ENCODE measurements at regions not wholly inside any gene's neighbourhood (a gene's known extent, or its start where the extent isn't known, plus 50 kb on each side); places are given as distances from the start of the nearest gene placed in this dataset.
"Not testable (repeated sequence)": the region's sequence is repeated elsewhere in the genome, so short reads cannot be mapped to it uniquely, and the experiment has no call there.

GRCh38 chr15:70602834-70603560 lies 160.4 kb downstream of the UACA start:
- no peak for DNase-seq (ENCODE audit: low read depth in 1 of 2, low spot score in 1 of 2)

- no peak for DNase-seq (ENCODE audit: low read depth in 1 of 2, low spot score in 1 of 2)
Measured at GRCh38 chr15:70602281-70602680, 161.1 kb downstream of the UACA start.

GRCh38 chr15:70597945-70598344 lies 165.4 kb downstream of the UACA start:
- DNase-seq (ENCODE audit: low read depth in 1 of 2, low spot score in 1 of 2), result no peak

GRCh38 chr15:70597056-70597603 lies 166.2 kb downstream of the UACA start:
- DNase-seq (ENCODE audit: low read depth in 1 of 2, low spot score in 1 of 2), result no peak

GRCh38 chr15:70596354-70597055 lies 166.9 kb downstream of the UACA start:
- DNase-seq (ENCODE audit: low read depth in 1 of 2, low spot score in 1 of 2), result no peak

- DNase-seq (ENCODE audit: low read depth in 1 of 2, low spot score in 1 of 2), result no peak
Measured at GRCh38 chr15:70593795-70594194, 169.6 kb downstream of the UACA start.

GRCh38 chr15:70589728-70590127 lies 173.6 kb downstream of the UACA start:
- DNase-seq (ENCODE audit: low read depth in 1 of 2, low spot score in 1 of 2), result no peak

- no peak for DNase-seq (ENCODE audit: low read depth in 1 of 2, low spot score in 1 of 2)
Measured at GRCh38 chr15:70589221-70589620, 174.1 kb downstream of the UACA start.

- DNase-seq (ENCODE audit: low read depth in 1 of 2, low spot score in 1 of 2), result no peak
Measured at GRCh38 chr15:70588613-70589012, 174.7 kb downstream of the UACA start.

GRCh38 chr15:70587896-70588567 lies 175.3 kb downstream of the UACA start:
- no peak for DNase-seq (ENCODE audit: low read depth in 1 of 2, low spot score in 1 of 2)

GRCh38 chr15:70587012-70587634 lies 176.2 kb downstream of the UACA start:
- DNase-seq (ENCODE audit: low read depth in 1 of 2, low spot score in 1 of 2), result not testable (repeated sequence)

- DNase-seq (ENCODE audit: low read depth in 1 of 2, low spot score in 1 of 2), result no peak
Measured at GRCh38 chr15:70586241-70586640, 177.1 kb downstream of the UACA start.

GRCh38 chr15:70585707-70586034 lies 177.7 kb downstream of the UACA start:
- DNase-seq (ENCODE audit: low read depth in 1 of 2, low spot score in 1 of 2), result no peak

GRCh38 chr15:70584838-70585706 lies 178.3 kb downstream of the UACA start:
- peak; percentile 8 to 55 for DNase-seq (ENCODE audit: low read depth in 1 of 2, low spot score in 1 of 2)

GRCh38 chr15:70584441-70584837 lies 178.9 kb downstream of the UACA start:
- no peak for DNase-seq (ENCODE audit: low read depth in 1 of 2, low spot score in 1 of 2)

GRCh38 chr15:70583006-70583405 lies 180.4 kb downstream of the UACA start:
- DNase-seq (ENCODE audit: low read depth in 1 of 2, low spot score in 1 of 2), result no peak

- no peak for DNase-seq (ENCODE audit: low read depth in 1 of 2, low spot score in 1 of 2)
Measured at GRCh38 chr15:70582143-70582945, 181.0 kb downstream of the UACA start.

GRCh38 chr15:70580958-70581357 lies 182.4 kb downstream of the UACA start:
- no peak for DNase-seq (ENCODE audit: low read depth in 1 of 2, low spot score in 1 of 2)

- no peak for DNase-seq (ENCODE audit: low read depth in 1 of 2, low spot score in 1 of 2)
Measured at GRCh38 chr15:70580286-70580685, 183.1 kb downstream of the UACA start.

- no peak for DNase-seq (ENCODE audit: low read depth in 1 of 2, low spot score in 1 of 2)
Measured at GRCh38 chr15:70579766-70580165, 183.6 kb downstream of the UACA start.
